H1 (cell line): ENCODE measurements at regions not wholly inside any gene's neighbourhood (a gene's known extent, or its start where the extent isn't known, plus 50 kb on each side); places are given as distances from the start of the nearest gene placed in this dataset.

Experiments used
- FOSL1 ChIP-seq: IDR thresholded peaks from 2 replicates; pipeline ENCODE4 v1.6.1; 2011; ENCODE audit warnings: mild to moderate bottlenecking, low read depth, low read length, moderate library complexity; ENCODE audit not compliant: insufficient read depth
- RNF2 ChIP-seq: fragments of 200-900, 300-1000 bp; sonication (generic); IDR thresholded peaks from 2 replicates; pipeline ENCODE4 v1.7.1; 2016; ENCODE audit warnings: borderline replicate concordance, low read depth, mild to moderate bottlenecking, antibody characterized with exemption, low read length; ENCODE audit not compliant: poor library complexity, severe bottlenecking; ENCODE audit errors: missing control alignments
- SRF ChIP-seq: IDR thresholded peaks from 2 replicates; pipeline ENCODE4 v1.6.1; 2011; ENCODE audit warnings: mild to moderate bottlenecking, low read depth, low read length, moderate library complexity
- TAF1 ChIP-seq: IDR thresholded peaks from 2 replicates; pipeline ENCODE4 v1.6.1; 2011; ENCODE audit warnings: mild to moderate bottlenecking, low read depth, low read length
- TBP ChIP-seq: IDR thresholded peaks from 2 replicates; pipeline ENCODE4 v1.6.1; 2011; ENCODE audit warnings: low read depth, low read length, improper control_type of control experiment

GRCh38 chr11:12618743-12619540, 55.3 kb upstream of the TEAD1 start (continued):
- TF ChIP-seq FOSL1 = no peak
- TF ChIP-seq TAF1 = no peak
- TF ChIP-seq RNF2 = no peak
- no peak for TF ChIP-seq SRF
- no peak for TF ChIP-seq TBP
- TF ChIP-seq, all 59 proteins: peak for 0
